Hippocampal formation (tissue), 2 donors: ENCODE measurements at regions not wholly inside any gene's neighbourhood (a gene's known extent, or its start where the extent isn't known, plus 50 kb on each side); places are given as distances from the start of the nearest gene placed in this dataset.
"Not testable (repeated sequence)": the region's sequence is repeated elsewhere in the genome, so short reads cannot be mapped to it uniquely, and the experiment has no call there.

Source experiments
- DNase-seq, 2 donors: peaks; one replicate each; lab custom pipeline; 2025; lab: John Stamatoyannopoulos, UW

DNA sequence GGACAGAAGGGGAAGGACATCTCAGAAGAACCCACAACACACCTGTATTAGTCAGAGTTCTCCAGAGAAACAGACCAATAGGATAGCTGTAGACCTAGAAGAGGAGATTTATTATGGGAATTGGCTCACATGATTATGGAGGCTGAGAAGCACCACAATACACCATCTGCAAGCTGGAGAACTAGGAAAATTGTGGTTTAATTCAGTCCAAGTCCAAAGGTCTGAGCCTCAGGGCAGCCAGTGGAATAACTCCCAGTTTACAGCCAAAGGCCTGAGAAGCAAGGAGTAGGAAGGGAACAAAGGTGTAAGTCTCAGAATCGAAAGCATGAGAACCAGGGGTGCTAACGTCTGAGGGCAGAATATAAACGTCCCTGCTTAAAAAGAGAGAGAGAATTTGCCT is 99.6 kb upstream of the AUTS2 start:
- DNase-seq: no peak

DNA sequence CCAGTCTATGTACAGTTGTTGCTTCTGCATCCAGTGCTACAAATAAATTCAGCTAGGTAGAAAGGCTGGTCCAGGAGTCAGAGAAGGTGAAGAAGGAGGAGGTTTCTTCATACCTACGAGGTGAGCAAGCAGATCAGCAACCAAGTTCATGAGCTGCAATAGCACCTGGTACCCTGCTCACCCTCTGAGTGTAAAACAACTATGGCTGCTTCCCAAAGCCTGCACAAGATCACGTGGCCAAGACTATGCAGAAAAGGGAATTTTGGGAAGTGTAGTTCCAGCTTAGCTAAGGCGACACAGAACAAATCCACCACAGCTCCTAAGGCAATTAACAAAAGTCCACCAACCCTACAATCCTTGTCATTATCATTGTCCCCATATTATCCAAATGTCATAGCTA is 95.9 kb upstream of the AUTS2 start:
- DNase-seq: no peak

DNA sequence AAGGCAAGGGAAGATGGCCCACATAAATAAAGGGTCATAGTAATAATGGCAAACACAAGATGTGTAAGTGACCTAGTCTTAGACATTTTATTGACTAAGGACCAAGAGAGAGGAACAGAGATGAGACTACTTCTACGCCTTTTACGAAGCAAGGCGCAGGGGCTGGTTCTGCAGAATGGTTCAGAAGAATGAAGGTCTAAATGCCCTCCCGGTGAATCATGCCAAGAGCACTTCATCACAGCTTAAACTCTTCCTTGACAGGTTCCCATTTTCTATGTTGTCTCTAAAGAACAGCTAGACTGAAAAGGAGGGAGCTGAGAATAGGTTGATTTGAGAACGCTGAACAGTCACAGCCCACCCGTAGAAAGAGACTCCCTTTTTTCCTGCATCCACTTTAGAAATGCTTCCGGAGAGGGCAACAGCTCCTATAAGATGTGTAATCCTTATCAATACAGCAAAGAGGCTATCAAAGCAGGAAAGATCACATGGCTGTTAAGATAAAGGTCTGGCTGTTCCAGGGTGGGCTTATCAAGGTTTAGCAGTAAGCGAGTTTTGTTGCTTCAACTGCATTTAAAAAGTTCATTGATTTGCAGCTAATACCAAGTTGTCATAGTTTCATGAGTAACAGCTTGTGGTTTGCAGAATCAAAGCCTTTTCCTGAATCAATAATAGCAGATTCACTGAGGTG is 93.4 kb upstream of the AUTS2 start:
- no peak for DNase-seq

DNA sequence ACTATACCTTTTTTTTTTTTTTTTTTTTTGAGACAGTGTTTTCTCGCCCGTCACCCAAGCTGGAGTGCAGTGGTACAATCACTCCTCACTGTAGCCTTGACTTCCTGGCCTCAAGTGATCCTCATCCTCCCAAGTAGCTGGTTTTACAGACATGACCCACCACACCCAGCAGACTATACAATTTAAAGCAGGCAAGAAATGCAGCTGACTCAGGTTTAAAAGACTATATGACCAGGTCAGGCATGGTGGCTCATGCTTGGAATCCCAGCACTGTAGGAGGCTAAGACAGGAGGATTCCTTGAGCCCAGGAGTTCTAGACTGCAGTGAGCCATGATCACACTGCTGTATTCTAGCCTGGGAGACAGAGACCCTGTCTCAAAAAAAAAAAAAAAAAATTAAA is 89.5 kb upstream of the AUTS2 start:
- no peak for DNase-seq

DNA sequence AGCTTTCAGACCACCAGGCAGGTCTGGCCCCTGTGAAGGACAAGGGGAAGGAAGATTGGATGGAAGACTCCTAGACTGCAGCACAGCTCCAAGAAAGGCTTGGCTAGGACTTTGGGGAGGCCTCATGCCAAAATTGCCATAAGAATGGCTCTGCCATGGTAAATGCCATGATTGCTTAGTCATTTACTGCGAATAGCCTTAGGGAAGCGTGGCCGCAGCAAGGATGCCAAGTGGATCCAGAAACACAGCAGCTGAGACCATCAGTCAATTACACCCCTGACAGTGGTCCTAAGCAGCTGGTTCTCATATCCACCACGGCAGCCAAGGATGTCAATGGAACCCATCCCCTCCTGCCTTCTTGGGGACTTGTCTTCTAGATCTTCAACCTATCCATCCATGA is 88.2 kb upstream of the AUTS2 start:
- no peak for DNase-seq

DNA sequence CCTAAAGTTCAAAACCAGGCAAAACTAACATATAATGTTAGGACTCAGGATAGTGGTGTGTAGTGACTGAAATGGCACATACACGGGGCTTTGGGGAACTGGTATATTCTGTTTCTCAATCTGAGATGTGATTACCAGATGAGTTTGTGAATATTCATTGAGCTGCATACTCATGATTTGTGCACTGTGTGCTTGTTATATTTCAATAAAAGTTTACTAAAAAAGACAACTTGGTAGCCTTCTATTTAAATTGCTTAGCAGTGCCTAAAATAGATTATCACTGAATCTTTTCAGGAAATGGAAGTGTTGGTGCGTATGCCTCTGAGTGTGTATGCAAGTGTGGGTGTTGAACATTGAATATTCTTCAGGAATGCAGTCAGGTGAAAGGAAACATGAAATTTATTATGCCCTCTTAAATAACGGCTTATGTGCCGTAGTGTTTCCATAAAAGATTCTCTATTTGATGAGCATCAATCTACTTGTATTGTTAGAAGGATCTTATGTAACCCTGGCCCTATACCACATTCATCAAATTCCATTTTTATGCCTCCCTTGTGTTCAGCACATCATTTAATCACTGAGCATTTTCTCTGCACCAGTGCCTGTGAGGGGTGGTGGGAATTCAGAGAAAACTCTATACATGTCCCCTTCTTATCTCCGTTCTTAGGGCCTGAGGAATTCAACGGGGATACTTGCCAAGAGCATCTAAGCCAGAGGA is 82.6 kb upstream of the AUTS2 start:
- DNase-seq: no peak

DNA sequence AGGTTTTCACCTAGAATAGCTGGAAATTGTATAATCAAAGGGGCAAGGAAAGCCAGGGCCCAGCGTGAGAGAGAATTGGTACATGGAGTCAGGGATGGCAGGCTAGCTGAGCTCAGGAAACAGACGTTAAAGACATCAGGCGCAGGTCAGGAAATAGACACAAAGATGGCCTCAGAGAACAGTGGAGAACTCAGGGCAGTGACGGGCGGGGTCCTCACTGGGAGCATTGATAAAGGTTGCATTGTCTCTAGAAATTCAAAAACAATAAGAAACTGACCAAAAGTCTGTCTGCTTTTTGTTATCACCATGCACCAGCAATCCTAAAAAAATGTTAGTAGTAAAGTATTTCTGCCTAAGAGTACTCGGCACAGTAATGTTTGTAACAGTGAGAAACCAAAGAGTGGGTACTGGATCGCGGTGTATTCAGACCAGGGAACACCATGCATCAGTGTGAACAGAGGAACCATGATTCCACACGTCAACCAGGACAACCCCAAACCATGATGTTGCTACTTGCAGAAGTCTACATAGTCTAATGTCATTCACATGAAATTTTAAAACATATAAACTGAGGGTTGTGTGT is 81.9 kb upstream of the AUTS2 start:
- no peak for DNase-seq

DNA sequence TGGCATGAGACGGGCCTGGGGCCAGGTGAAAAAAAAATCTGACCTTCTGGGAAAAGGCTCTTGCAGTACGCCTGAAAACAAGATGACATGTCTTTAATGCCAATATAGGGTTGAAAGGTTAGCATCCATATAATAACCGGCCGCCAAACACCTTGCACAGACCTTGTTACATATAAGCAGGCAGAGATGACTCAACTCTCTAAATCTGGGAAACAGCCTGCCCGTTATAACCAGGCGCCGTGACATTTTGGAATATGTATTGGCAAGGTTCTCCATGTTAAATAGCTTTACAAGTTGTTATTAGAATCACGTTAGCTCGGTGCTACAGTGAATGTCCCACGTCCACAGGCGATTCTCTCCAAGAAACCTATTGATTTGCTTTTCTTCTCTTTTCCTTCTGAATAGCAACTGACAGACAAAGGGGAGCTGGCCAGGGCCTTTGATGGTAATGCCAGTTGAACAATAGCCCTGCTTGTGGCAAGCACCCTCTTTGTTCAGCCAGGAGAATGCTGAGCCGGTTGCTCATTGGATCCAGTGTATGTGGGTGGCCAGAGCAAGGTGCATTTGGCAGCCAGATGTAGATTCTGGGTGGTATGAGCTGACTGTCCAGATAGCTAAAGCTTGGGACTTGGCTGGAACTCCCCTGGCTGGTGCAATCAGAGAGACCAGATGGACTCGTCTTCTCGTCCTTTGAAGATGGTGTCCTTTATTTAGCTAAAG is 80.1 kb upstream of the AUTS2 start:
- DNase-seq: peak; percentile 3 to 38

DNA sequence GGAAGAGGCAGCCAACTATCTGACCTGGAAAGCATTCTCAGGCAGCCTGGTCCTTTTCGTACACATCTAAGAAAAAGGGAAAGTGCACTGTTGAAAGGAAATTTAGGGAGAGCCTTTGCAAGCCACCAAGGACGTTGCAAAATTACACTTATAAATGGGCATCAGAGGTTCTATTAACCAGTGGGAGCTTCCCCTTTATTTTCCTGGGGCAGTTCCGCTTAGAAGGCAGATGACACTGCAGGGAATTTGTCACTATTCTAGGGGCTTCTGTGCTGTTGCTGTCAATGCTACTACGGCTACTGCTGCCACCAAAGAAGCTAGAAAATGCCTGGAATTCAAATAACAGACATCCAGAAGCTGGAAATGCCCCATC is 79.6 kb upstream of the AUTS2 start:
- DNase-seq: no peak

DNA sequence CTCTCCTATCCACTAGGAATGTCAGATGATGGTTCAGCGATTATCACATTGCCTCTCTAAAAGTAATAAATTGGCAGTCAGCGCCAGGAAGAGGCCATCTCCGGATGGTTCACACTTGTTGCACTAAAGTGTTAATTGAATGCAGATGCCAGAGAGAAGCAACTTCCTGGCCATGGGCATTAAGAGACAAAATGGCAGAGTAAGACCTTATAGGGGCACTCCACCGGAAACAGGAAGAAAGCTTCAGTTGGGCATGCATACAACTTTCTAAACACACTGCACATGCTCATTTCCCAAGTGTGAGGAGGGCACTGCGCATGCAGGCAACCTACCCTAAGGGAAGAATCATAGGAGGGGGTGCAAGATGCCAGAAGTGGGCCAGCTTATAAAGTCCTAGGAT is 71.7 kb upstream of the AUTS2 start:
- DNase-seq: no peak

DNA sequence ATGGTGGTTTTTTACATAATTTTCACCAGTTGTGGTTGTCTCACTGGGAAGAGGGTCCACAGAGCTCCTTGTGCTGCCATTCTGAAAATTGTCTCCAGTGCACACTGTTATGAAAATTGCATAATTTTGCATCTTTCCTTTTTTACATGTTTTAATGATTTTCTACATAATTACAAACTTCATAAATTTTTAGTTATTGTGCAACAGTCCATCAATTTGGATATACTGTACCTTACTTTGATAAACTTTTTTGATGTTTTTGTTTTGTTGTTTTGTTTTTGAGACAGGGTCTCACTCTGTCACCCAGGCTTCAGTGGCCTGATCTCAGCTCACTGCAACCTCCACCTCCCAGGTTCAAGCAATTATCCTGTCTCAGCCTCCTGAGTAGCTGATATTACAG is 70.6 kb upstream of the AUTS2 start:
- no peak for DNase-seq

DNA sequence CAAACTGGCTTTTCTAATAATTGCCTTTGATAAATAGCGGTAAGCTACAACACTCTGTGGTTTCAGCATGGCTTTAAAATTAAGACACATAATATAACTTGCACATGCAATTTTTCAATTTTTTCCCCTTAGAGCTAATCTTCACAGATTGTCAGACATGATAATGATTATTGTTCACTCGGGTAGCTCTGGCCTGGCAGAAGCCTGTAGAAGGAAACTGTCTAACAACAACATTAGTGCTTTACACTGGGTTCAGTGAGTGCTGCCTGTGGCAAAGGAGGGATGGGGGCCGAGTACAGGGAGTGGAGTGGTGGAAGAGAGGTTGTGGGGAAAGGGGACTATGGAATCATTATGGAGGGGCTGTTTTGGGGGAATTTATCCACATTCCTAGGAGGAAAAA is 67.2 kb upstream of the AUTS2 start:
- no peak for DNase-seq

DNA sequence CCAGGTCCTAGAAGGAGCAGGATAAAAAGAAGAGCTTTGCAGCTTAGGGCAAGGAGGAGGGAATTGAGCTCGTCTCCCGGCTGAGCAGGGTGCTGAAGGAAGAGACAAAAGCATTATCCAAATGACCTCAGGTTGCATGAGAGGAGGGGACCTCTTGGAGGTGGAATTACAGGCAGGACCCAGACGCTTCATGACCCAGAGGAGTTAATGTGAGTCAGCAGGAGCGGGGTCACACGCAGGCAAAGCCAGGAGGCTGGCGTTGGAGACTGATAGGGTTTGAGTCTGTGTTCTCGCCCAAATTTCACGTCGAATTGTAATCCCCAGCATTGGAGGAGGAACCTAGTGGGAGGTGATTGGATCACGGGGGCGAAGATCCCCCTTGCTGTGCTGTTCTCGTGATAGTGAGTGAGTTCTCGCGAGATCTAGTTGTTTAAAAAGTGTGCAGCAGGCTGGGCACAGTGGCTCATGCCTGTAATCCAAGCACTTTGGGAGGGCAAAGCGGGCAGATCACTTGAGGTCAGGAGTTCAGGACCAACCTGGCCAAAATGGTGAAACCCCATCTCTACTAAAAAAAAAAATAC is 63.7 kb upstream of the AUTS2 start:
- DNase-seq: no peak

DNA sequence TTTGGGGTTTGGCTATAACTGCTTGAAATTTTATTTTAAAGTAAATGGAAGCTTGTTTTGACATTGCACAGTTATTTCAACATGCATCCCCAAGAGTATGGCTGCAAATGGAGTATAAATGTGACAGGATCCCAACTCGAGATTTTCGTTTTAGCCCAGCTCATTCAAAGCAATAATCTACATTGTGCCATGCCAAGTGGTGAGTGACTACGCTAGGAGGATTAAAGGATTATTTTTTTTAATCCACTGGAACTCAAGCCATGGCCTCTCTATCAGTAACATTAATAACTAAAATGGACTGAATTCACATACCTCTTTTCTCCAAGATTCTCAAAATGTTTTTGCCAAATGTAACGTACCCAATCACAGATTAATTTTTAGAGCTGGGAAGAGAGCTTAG is 60.6 kb upstream of the AUTS2 start:
- DNase-seq: no peak

DNA sequence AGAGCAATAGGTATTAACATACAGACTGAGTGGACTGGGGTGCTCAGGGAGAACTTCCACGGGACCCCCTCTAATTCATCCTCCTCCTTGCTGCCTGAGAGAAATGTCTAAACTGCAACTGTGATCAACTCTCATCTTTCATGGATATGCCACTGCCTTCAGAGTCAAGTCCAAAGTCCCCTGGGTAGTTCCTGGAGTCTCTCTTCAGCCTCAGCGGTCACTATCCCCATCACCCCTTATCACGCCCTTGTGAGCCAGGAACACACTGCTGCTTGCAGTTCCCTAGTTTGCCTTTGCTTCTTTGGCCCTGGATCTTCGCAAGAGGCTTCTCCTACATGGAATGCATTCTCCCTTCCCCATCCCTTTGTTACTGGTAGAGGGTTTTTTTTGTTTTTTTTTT is 58.7 kb upstream of the AUTS2 start:
- no peak for DNase-seq

DNA sequence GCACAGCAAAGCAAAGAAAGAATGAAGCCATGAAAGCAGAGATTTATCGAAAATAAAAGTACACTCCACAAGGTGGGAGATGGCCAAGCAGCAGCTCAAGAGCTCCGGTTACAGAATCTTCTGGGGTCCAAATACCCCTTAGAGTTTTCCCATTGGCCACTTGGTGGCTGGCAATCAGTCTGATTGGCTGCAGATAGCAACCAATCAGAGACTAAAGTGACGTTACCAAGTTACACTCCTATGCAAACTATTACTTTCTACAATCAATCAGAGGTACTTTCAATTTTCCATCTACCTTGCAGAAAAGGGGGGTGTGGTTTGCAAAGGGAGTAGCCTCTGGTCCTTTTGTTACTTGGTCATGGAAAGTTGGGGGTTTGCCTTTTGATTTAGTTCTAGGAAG is 58.0 kb upstream of the AUTS2 start:
- no peak for DNase-seq

DNA sequence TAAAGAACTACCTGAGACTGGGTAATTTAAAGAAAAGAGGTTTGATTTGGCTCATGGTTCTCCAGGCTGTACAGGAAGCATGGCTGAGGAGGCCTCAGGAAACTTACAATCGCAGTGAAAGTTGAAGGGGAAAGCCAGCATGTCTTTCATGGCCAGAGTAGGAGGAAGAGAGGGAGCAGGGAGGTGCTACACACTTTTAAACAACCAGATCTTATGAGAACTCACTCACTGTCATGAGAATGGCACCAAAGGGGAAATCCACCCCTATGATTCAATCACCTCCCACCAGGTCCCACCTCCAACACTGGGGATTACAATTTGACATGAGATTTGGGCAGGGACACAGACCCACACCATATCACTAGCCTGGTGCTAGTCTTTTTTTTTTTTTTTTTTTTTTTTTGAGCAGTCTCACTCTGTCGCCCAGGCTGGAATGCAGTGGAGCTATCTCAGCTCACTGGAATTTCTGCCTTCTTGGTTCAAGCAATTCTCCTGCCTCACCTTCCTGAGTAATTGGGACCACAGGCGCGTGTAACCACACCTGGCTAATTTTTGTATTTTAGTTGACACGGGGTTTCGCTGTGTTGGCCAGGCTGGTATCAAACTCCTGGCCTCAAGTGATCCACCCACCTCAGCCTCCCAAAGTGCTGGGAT is 56.4 kb upstream of the AUTS2 start:
- not testable (repeated sequence) for DNase-seq

DNA sequence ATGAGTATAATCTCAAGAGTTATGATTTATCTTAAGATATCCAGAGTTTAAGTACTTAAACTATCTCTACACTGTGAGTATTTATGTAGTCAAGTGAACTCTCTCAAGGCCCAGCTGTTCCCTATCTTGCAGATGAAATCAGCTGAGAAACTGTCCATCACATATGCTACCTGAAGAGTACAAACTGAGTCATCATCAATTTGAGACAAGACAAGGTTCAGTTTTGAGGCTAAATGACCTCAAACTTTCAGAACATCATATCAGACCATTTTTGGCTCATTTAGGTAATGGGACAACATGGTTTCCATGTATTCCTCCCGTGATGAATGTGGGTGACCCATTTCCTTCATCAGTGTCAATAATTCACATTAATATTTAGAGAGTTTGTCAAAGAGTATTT is 53.1 kb upstream of the AUTS2 start:
- no peak for DNase-seq
